HG03060 (cell line): ENCODE measurements at regions not wholly inside any gene's neighbourhood (a gene's known extent, or its start where the extent isn't known, plus 50 kb on each side); places are given as distances from the start of the nearest gene placed in this dataset.

ENCODE experiments used
- ATAC-seq: cut with Tn5 transposase; IDR thresholded peaks from one replicate; pipeline ENCODE4 v1.9.1; 2021; ENCODE audit warnings: low read depth, moderate number of reproducible peaks; ENCODE audit not compliant: unreplicated experiment

DNA sequence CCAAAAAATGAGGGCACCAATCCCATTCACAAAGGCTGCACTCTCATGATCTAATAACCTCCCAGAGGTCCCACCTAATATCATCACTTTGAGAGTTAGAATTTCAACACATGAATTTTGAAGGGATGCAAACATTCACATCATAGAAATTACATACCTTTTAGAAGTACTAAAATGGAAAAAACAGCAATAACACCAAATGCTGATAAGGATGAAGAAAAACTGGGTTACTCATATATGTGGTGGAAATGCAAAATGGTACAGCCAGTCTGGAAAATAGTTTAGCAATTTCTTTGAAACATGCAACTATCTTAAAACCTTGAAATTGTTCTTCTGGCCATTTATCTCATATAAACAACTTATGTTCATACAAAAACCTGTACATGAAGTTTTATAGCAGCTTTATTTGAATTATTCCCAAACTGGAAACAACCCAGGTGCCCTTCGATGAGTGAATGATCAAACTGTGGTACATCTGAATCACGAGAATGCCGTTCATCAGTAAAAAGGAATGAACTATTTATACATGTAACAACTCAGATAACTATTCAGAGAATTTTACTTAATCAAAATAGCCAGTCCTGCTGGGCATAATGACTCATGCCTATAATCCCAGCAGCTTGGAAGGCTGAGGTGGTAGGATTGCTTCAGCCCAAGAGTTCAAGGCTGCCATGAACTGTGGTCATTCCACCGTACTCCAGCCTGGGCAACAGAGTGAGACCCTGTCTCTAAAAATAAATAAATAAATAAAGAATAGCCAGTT is 109.4 kb upstream of the SSTR1 start:
- no peak for ATAC-seq

DNA sequence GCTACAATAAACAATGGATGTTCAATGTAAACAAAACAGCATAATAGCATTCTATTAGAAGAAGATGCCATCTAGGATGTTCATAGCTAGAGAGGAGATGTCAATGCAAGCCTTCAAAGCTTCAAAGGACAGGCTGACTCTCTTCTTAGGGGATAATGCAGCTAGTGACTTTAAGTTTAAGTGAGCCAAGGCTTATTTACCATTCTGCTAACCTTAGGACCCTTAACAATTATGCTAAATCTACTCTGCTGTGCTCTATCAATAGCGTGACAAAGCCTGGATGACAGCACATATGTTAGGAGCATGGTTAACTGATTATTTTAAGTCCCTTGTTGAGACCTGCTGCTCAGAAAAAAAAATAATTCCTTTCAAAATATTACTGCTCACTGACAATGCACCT is 106.0 kb upstream of the SSTR1 start:
- ATAC-seq = no peak

DNA sequence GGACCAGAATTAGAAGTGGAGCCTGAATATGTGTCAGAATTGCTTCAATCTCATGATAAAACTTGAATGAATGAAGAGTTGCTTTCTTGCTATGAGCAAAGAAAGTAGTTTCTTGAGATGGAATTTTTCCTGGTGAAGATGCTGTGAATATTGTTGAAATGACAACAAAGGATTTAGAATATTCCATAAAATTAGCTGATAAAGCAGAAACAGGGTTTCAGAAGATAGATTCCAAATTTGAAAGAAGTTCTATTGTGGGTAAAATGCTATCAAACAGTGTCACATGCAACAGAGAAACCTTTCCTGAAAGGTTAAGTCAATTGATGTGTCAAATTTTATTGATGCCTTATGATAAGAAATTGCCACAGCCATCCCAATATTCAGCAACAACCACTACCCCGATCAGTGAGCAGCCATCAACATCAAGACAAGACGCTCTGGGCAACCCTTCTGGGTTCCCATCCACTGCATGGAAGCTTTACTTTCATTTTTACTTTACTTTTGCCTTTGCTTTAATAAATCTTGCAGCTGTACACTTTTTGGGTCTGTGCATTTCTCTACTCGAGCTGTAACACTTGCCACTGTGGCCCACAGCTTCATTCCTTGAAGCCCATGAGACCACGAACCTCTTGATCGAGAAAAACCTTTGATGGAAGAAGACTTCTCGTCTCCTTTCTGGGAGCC is 104.0 kb upstream of the SSTR1 start:
- no peak for ATAC-seq

DNA sequence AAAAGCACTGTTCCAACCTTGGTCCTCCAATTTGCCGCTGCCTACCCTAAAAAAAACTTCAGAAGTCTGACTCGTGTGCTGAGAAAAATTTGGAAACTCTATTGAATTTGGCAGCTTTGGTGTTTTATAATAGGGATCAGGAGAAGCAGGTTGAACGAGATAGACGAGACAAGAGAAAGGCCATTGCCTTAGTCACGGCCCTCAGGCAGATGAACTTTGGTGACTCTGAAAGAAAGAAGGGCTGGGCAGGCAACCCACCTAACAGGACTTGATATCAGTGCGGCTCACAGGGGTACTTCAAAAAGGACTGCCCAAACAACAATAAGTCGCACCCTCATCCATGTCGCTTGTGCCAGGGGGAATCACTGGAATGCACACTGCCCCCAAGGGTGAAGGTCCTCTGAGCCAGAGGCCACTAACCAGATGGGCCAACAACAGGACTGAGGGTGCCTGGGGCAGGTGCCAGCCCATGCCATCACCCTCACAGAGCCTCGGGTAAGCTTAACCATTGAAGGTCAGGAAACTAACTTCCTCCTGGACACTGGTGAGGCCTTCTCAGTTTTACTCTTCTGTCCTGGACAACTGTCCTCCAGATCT is 102.5 kb upstream of the SSTR1 start:
- no peak for ATAC-seq

DNA sequence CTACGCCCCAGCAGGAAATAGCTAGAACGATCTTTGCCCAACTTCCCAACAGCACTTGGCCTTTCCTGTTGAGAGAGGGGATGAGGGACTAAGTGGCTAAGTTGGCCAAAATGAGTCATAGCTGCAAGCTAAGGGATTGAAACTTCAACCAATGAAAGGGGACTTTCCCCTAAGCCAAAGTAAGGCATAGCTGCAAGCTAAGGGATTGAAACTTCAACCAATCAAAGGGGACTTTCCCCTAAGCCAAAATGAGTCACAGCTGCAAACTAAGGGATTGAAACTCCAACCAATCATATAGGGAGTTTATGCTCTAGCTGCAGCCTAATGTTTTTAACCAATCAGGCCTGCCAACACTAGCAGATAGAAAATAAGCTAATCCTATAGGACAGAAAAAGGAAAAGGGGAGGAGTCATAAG is 100.5 kb upstream of the SSTR1 start:
- no peak for ATAC-seq

DNA sequence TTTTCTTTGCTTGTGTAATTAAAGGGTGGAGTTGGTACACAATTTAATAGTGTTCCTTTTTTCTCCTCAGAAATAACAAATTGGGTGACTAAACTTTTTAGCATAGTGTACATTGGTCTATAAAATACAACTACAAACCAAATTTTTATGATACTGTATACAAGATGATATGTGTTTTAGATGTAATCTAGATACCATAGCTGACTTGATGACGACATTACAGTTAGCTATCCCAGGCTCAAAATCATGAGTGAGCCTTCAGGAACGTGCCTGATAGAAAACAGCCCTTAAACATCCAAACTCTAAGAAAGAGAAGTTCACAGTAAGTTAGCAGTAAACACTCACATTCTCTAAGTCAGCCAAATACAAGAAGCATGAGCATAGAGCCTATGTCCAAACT is 99.0 kb upstream of the SSTR1 start:
- ATAC-seq = no peak

DNA sequence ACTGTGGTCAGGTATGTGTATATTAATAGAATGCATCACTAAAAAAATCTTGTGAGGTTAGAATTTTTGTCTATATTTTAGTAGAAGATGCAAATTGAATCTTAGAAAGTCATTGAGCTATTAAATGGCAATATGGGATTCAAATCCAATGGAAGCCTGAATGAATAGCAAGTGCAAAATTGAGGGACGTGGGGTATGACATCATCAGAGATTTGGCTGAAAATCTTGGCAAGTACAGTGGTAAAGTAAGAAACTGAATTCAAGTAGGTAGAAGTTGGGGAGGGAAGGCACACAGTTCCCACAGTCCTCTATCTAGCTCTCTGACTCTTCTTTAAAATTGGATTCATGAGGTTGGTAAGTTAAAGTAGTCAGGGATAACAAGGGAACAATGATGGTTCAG is 97.4 kb upstream of the SSTR1 start:
- no peak for ATAC-seq

DNA sequence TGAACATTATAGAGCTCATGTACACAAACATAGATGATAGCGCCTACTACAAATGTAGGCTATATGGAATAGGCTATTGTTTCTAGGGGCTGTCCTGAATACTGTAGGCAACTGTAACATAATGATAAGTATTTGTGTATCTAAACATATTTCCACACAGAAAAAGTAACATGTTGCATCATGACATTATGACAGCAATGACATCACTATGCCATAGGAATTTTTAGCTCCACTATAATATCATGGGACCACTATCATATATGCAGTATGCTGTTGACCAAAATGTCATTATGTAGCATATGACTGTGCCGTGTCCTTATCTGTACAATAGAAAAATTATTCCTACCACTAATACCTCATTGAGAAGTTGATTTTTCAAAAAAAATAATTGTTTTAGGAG is 96.7 kb upstream of the SSTR1 start:
- no peak for ATAC-seq

DNA sequence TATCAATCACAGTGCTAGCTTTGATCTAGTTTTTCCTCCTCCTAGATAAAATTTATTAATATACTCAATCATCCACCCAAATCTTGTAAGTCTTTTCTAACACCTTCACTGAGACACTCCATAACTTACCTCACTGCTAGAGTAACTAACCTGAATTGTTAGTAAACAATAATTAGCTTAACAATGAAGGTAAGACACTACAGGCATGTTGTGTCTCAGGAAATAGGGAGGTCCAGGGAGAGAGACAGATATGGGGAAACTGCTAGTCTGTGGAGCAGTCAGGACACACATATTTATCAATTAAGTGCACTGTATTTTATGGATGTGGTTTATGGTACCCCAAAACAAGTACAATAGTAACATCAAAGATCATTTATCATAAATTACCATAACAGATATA is 94.2 kb upstream of the SSTR1 start:
- ATAC-seq = no peak

DNA sequence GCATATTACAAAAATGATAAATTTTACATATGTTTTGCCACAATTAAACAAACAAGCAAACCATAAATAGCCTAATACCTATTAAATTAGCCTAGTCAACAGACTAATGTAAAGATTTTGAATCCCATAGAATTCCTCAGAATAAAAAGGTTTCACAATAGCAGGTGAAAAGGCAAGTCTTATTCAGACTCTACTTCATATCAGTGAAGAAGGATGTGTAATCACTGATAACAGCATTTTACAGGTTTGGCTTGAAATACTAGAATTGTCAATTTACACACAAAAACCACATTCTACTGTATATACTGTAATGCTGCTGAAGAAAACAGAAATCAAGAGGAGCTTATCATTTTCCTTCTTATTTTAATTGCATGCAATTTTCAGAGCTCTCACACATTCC is 90.8 kb upstream of the SSTR1 start:
- ATAC-seq = no peak

DNA sequence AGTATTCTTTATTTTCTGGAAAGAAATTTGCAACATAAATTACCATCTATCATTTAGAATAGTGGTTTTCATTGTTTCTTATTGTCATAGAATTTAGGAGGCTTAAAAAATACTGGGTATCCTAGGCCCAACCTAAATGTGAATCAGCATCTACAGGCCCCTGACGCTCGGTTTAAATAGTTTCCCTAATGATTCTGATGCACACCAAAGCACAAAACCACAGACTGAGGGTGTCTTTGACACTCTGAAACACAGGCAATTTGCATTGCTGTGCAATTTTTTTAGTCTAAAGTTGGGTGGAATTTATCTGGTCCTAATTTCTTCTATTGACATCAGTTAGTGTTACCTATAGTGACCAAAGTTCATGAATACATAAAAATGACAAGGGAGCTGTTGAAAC is 87.6 kb upstream of the SSTR1 start:
- no peak for ATAC-seq

DNA sequence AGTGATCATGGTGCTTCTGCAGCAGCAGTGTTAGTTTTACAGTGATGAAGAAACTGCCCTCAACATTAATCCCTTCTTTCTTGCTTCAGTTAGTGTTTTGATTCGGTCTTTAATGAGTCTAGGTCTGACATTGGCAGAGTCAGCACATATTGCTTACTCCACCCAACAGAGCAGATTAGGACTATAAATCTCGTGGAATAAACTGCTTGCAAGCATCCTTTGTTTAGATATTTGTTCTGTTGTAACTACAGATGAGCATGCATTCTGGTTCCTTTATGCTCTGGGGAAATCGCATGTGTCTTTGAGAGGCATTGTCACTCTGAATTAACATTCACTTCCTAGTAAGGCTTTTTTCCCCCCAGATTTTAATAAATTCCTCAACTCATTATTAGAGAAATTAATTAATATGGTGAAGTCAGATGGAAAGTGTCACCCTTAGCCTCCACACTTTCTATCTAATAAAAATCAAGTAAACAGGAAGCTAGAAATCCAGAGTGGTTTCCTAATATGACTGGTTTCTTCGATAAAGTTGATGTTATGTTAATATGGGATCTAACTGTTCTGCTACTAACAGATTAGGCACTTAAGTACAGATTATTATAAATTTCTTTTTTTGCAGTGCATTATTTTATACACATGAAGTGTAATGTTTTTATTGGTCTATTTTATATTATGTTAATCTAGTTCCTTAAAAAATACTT is 86.2 kb upstream of the SSTR1 start:
- ATAC-seq = no peak

DNA sequence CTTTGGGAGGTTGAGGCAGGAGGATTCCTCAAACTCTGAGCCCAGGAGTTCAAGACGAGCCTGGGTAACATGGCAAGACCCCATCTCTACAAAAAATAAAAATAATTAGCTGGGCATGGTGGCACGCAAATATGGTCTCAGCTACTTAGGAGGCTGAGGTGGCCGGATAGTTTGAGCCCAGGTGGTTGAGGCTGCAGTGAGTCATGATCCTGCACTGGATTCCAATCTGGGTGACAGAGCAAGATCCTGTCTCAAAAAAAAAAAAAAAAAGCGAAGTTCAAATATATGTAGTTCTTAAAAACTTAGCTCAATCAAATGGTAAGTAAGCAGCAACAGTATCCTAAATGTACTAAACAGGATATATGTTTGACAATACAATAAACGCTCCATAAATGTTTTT is 85.5 kb upstream of the SSTR1 start:
- no peak for ATAC-seq

DNA sequence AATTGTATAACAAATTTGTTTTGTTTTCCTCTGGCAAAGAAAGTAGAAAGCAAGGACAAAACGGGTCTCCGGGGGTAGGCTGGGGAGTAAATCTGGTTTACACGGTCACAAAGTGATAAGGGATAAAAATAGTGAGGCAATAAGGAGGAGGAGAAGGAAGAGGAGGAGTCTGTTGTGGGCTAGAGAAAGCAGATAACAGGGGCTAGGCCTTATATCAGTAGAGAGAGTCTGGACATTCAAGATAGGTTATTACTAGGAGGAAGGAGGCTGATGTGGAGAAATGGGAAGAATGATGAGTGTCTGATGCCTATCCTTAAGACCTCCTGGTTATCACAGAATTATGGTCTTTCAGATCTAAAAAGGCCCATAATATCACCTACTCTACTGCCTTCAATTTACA is 83.2 kb upstream of the SSTR1 start:
- no peak for ATAC-seq

DNA sequence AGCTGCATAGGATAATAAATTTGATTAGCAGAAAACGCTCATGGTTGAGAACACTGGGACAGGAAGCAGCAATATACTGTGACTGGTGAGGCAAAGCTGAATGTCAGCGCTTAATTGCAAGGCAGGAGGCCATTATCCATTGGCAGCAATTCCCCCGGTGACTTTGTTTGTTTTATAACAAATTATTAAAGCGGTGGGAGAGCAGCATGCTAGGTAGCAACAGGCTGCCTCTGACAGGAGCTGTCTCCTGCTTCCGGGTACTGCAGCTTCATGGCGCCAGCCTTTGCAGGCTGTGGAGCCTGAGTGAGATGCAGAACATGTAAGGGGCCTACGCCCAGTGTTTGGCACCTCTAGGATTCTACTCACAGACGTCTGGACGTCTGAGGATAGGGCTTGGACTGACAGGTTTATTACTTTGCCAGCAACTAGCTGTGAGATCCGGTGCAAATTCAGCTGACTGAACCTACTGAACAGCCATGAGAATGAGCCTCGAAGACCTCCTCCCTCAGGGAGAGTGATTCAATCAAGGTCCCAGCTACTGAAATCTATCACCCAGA is 82.1 kb upstream of the SSTR1 start:
- ATAC-seq = no peak

DNA sequence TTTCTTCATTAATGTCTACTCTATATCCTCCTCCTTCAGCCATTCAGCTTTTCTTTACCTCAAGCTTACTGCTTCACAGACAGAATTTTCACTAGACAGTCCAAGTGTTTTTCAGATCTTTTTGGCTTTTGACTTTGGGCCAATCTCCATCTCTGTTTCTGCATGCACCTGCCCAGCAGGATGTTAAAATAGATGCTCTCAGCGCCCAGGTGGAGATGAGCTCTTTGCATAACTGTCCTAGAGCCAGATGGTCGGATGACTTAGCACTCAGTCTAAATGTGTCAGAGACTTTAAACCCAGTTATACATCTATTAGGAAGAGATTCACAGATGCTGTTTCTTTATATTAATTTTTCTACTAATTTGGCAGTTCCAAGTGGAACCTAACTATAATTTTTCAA is 80.3 kb upstream of the SSTR1 start:
- ATAC-seq = no peak

DNA sequence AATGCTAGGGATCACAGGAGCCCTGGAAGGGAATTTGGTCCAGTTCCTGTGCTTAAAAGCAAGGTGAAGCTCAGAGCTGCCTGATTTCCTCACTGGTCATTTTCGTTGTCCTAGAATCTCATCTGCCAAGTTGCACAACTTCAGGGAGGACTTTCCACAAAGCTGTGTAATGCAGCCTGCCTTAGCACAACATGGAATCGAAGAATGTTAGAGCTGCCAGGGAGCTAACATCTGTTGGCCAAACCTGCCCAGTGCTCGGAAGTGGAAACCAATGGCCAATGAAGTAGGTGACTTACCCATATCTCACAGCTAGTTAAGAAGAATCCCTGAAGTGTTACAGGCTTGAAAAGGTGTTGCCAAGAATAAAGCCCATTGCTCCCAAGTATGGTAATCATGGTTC is 79.9 kb upstream of the SSTR1 start:
- ATAC-seq = no peak

DNA sequence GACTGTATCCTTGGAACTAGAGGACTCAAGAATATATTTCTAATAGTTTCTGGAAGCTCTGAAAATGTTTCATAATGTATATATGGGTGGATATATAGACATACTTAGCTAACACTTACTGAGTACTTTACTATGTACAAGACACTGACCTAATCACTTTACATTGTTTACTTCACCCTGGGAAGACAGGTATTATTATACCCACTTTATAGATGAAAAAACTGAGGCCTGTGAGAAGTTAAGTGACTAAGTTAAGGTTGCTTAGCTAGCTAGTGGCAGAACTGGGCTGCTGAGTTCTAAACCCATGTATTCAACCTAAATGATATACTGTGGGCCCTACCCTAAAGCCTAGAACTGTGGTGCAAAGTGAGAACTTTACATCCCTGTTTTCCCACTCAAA is 79.1 kb upstream of the SSTR1 start:
- no peak for ATAC-seq

DNA sequence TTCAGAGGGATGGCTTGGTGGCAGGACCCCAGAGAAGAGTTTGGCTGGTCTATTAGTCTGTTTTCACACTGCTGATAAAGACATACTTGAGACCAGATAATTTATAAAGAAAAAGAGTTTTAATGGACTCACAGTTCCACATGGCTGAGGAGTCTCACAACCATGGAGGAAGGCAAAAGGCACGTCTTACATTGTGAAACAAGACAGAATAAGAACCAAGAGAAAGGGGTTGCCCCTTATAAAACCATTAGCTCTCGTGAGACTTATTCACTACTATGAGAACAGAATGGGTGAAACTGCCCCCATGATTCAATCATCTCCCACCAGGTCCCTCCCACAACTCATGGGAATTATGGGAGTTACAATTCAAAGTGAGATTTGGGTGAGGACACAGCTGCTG is 78.5 kb upstream of the SSTR1 start:
- no peak for ATAC-seq

DNA sequence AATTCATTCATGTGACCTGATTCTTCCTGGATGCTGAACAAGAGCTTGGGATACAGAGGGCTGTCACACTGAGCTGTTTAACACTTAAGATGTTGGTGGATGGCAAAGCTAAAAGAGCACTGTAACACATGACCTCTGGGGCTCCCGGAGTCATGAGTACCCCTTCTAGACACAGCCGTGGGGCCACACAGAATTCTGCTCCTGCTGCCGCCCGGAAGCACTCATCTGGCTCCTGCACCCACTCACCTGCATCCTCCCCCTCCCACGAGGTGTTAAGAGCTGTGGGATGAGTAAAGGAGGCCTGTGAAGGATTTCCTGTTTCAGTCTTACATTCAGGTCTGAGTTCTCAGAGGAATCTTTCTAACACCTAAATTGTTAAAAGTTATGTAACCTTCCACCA is 78.0 kb upstream of the SSTR1 start:
- no peak for ATAC-seq

DNA sequence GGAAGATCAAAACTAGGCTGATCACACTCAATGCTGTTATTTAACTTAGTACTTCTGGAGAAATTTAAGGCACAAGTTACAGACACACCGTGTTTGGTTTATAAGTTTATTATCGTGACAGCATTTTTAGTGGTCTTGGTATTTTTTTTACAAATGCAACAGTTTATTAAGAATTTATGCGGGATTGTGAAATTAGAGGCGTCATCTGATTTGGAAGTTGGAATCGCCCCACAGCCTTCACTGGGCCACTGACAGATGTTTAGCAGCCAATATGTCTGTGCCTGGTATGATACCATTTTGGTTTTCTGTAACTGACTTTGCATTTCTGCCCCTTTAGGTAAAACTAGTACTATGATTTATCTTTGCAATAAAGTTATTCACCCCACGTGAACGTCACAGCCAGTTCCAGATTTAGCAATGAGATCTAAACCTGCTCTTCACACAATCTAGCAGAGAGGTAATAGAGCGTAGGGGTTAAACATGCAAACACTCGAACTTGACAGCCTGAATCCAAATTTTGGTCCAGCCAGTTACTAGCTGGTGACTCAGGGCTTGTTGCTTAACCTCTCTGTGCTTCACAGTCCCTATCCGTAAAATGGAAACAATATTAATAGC is 73.2 kb upstream of the SSTR1 start:
- no peak for ATAC-seq
